ENCODE measurements at regions not wholly inside any gene's neighbourhood (a gene's known extent, or its start where the extent isn't known, plus 50 kb on each side); places are given as distances from the start of the nearest gene placed in this dataset.
"Not testable (repeated sequence)": the region's sequence is repeated elsewhere in the genome, so short reads cannot be mapped to it uniquely, and the experiment has no call there.

DNA sequence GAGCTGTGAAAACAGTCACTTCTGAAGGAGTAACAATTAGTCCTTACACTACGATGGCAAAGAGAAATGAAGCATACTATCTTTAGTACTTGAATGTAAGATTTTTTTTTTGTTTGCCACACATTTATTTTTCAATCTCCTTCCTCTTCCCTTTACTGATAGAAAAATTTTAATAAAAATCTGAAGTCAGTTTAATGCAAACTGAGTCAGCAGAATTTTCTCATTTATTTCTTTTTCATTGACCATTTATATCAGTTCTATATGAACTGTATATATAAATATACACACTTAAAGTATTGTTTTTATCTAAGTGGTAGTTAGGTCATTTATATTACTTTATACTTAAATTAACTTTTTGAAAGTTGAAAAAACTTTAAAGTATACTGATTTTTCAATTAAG lies 1009.1 kb upstream of the SPRY2 start:
- no peaks in the 10 kb centered on the region for H3K4me1 ChIP-seq (ENCODE audit: insufficient read depth, low read length)
- ChIA-PET CTCF (ENCODE audit: partially characterized antibody) (no interaction called here), POLR2A (ENCODE audit: partially characterized antibody) (no interaction called here)
- intact Hi-C loops (cut with micrococcal nuclease) = no loop called here
- no peak overlapping the region for H3K4me3 ChIP-seq (ENCODE audit: low read length in 2 of 2)
- Mint-ChIP-seq H3K36me3 (no peaks in the 10 kb centered on the region), H3K9me3 (peaks cover 0 to 4% (median 0%) of the 10 kb centered on the region in 8 donors), H3K4me1 (no peaks in the 10 kb centered on the region), H3K27ac (no peak overlapping the region), H3K4me3 (no peak overlapping the region), H3K27me3 (no peaks in the 10 kb centered on the region)
- no peak for DNase-seq
- H3K27ac ChIP-seq (ENCODE audit: low read depth, low read length) = no peak overlapping the region
- H3K36me3 ChIP-seq (ENCODE audit: insufficient read depth, low read length) = no peaks in the 10 kb centered on the region
- H3K27me3 ChIP-seq (ENCODE audit: insufficient read depth, low read length) = no peaks in the 10 kb centered on the region
- H3K9me3 ChIP-seq (ENCODE audit: control insufficient read depth in 1 of 2, low read length in 2 of 2) = no peaks in the 10 kb centered on the region

DNA sequence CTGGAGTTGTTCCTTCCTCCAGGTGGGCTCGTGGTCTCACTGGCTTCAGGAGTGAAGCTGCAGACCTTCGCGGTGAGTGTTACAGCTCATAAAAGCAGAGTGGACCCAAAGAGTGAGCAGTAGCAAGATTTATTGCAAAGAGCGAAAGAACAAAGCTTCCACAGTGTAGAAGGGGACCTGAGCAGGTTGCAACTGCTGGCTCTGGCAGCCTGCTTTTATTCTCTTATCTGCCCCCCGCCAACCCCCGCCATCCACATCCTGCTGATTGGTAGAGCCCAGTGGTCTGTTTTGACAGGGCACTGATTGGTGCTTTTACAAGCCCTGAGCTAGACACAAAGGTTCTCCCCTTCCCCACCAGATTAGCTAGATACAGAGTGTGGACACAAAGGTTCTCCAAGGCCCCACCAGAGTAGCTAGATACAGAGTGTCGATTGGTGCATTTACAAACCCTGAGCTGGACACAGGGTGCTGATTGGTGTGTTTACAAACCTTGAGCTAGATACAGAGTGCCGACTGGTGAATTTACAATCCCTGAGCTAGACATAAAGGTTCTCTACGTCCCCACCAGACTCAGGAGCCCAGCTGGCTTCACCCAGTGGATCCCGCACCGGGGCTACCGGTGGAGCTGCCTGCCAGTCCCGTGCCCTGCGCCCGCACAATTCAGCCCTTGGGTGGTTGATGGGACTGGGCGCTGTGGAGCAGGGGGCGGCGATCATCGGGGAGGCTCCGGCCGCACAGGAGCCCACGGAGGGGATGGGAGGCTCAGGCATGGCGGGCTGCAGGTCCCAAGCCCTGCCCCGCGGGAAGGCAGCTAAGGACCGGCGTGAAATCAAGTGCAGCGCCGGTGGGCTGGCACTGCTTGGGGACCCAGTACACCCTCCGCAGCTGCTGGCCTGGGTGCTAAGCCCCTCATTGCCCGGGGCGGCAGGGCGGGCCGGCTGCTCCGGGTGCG lies 999.5 kb upstream of the SPRY2 start:
- peaks cover 0 to 14% (median 8%) of the 10 kb centered on the region in 8 donors for H3K9me3 Mint-ChIP-seq
- H3K4me3 ChIP-seq (ENCODE audit: low read length in 2 of 2); H3K4me1 ChIP-seq (ENCODE audit: insufficient read depth, low read length); CTCF ChIA-PET (ENCODE audit: partially characterized antibody); H3K4me1 Mint-ChIP-seq; H3K36me3 Mint-ChIP-seq; H3K27ac ChIP-seq (ENCODE audit: low read depth, low read length); H3K4me3 Mint-ChIP-seq; POLR2A ChIA-PET (ENCODE audit: partially characterized antibody); H3K36me3 ChIP-seq (ENCODE audit: insufficient read depth, low read length); DNase-seq; H3K27me3 ChIP-seq (ENCODE audit: insufficient read depth, low read length); H3K27me3 Mint-ChIP-seq; intact Hi-C loops (cut with micrococcal nuclease); H3K27ac Mint-ChIP-seq; H3K9me3 ChIP-seq (ENCODE audit: control insufficient read depth in 1 of 2, low read length in 2 of 2): not testable (repeated sequence)

DNA sequence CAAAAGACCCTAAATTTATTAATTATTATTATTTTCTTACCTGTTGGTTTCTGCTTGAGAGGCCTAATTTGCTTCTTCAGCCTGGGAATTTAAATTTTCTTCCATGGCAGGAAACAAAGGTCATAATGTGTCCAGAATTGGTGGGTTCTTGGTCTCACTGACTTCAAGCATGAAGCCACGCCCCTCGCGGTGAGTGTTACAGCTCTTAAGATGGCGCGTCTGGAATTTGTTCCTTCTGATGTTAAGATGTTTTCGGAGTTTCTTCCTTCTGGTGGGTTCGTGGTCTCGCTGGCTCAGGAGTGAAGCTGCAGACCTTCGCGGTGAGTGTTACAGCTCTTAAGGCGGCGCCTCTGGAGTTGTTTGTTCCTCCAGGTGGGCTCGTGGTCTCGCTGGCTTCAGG lies 998.7 kb upstream of the SPRY2 start:
- CTCF ChIA-PET (ENCODE audit: partially characterized antibody); H3K4me3 ChIP-seq (ENCODE audit: low read length in 2 of 2); H3K36me3 ChIP-seq (ENCODE audit: insufficient read depth, low read length); H3K27ac ChIP-seq (ENCODE audit: low read depth, low read length); H3K4me1 ChIP-seq (ENCODE audit: insufficient read depth, low read length); H3K9me3 ChIP-seq (ENCODE audit: control insufficient read depth in 1 of 2, low read length in 2 of 2); H3K36me3 Mint-ChIP-seq; POLR2A ChIA-PET (ENCODE audit: partially characterized antibody); intact Hi-C loops (cut with micrococcal nuclease); H3K27ac Mint-ChIP-seq; H3K4me3 Mint-ChIP-seq; H3K27me3 Mint-ChIP-seq; H3K4me1 Mint-ChIP-seq; H3K27me3 ChIP-seq (ENCODE audit: insufficient read depth, low read length); DNase-seq: not testable (repeated sequence)
- peaks cover 0 to 15% (median 8%) of the 10 kb centered on the region in 8 donors for H3K9me3 Mint-ChIP-seq

DNA sequence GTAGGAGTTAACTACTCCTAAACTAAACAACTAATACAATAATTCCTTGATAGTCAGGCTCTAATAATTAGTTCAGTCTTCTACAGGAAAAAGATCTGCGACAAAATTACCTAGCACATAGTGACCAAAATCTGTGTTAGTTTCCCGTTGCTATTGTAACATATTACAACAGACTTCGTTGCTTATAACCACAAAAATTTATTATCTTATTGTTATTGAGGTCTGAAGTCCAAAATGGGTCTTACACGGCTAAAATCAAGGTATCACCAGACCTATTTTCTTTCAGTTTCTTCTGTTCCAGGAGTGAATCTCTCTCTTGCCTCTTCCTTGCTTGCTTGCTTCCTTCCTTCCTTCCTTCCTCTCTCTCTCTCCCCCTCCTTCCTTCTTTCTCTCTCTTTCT lies 993.6 kb upstream of the SPRY2 start:
- Mint-ChIP-seq H3K27me3 (no peaks in the 10 kb centered on the region), H3K4me1 (no peaks in the 10 kb centered on the region), H3K27ac (no peak overlapping the region), H3K36me3 (no peaks in the 10 kb centered on the region), H3K4me3 (no peak overlapping the region), H3K9me3 (peaks cover 0 to 7% (median 3%) of the 10 kb centered on the region in 8 donors)
- Histone ChIP-seq H3K4me3 (ENCODE audit: low read length in 2 of 2) (no peak overlapping the region), H3K27ac (ENCODE audit: low read depth, low read length) (no peak overlapping the region), H3K9me3 (ENCODE audit: control insufficient read depth in 1 of 2, low read length in 2 of 2) (no peaks in the 10 kb centered on the region), H3K27me3 (ENCODE audit: insufficient read depth, low read length) (no peaks in the 10 kb centered on the region), H3K36me3 (ENCODE audit: insufficient read depth, low read length) (no peaks in the 10 kb centered on the region), H3K4me1 (ENCODE audit: insufficient read depth, low read length) (no peaks in the 10 kb centered on the region)
- CTCF ChIA-PET (ENCODE audit: partially characterized antibody) = no interaction called here
- intact Hi-C loops (cut with micrococcal nuclease) = no loop called here
- no peak for DNase-seq
- POLR2A ChIA-PET (ENCODE audit: partially characterized antibody) = no interaction called here

DNA sequence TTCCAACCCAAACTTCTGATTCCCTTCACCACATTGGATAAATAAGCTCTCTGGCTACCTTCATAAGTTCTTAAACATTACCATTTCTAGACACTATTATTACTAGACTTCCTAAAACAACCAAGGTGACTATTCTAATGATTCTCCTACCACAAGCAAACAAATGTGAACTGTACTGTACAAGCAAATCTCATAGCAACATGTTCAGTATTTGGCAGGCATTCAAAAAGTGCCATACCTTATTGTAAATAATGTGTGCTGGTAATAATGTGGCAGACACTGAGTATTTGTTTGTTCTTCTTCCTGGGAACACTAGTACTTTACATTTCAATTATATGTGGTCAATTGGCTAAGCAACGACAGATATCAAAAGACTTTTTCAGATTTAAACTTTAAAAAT lies 986.0 kb upstream of the SPRY2 start:
- H3K4me1 ChIP-seq (ENCODE audit: insufficient read depth, low read length) = no peaks in the 10 kb centered on the region
- intact Hi-C loops (cut with micrococcal nuclease) = no loop called here
- Mint-ChIP-seq H3K36me3 (no peaks in the 10 kb centered on the region), H3K4me3 (no peak overlapping the region), H3K27ac (no peak overlapping the region), H3K27me3 (no peaks in the 10 kb centered on the region), H3K9me3 (peaks cover 0 to 13% (median 4%) of the 10 kb centered on the region in 8 donors), H3K4me1 (no peaks in the 10 kb centered on the region)
- no peaks in the 10 kb centered on the region for H3K36me3 ChIP-seq (ENCODE audit: insufficient read depth, low read length)
- no peaks in the 10 kb centered on the region for H3K27me3 ChIP-seq (ENCODE audit: insufficient read depth, low read length)
- POLR2A ChIA-PET (ENCODE audit: partially characterized antibody) = no interaction called here
- H3K27ac ChIP-seq (ENCODE audit: low read depth, low read length) = no peak overlapping the region
- H3K4me3 ChIP-seq (ENCODE audit: low read length in 2 of 2) = no peak overlapping the region
- no peaks in the 10 kb centered on the region for H3K9me3 ChIP-seq (ENCODE audit: control insufficient read depth in 1 of 2, low read length in 2 of 2)
- CTCF ChIA-PET (ENCODE audit: partially characterized antibody) = no interaction called here
- DNase-seq = no peak

DNA sequence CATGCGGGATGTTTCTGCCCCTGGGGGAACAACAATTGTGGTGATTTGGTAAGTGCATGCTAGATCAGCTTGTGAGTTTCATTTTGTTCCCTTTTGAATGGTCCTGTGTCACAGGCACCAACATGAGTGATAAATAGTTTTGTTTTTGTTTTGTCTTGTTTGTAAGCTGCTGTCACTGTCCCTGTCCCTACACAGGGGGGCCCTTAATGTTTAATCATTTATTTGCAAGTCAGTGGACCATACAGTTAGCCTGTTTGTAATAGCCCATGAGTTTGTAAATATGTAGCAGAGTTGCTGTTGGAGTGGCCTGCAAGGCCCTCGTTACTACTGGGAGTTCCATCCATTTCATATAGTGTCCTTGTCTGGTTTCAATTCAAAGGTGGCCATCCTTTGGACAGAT lies 979.6 kb upstream of the SPRY2 start:
- no peaks in the 10 kb centered on the region for H3K4me1 Mint-ChIP-seq
- Histone ChIP-seq H3K9me3 (ENCODE audit: control insufficient read depth in 1 of 2, low read length in 2 of 2) (no peaks in the 10 kb centered on the region), H3K36me3 (ENCODE audit: insufficient read depth, low read length) (no peaks in the 10 kb centered on the region), H3K4me1 (ENCODE audit: insufficient read depth, low read length) (no peaks in the 10 kb centered on the region), H3K27me3 (ENCODE audit: insufficient read depth, low read length) (no peaks in the 10 kb centered on the region), H3K4me3 (ENCODE audit: low read length in 2 of 2) (no peak overlapping the region), H3K27ac (ENCODE audit: low read depth, low read length) (no peak overlapping the region)
- H3K27me3 Mint-ChIP-seq = no peaks in the 10 kb centered on the region
- no peaks in the 10 kb centered on the region for H3K36me3 Mint-ChIP-seq
- intact Hi-C loops (cut with micrococcal nuclease) = no loop called here
- no peak overlapping the region for H3K4me3 Mint-ChIP-seq
- no peak for DNase-seq
- CTCF ChIA-PET (ENCODE audit: partially characterized antibody) = no interaction called here
- H3K9me3 Mint-ChIP-seq = peaks cover 0 to 13% (median 8%) of the 10 kb centered on the region in 8 donors
- H3K27ac Mint-ChIP-seq = no peak overlapping the region
- POLR2A ChIA-PET (ENCODE audit: partially characterized antibody) = no interaction called here

DNA sequence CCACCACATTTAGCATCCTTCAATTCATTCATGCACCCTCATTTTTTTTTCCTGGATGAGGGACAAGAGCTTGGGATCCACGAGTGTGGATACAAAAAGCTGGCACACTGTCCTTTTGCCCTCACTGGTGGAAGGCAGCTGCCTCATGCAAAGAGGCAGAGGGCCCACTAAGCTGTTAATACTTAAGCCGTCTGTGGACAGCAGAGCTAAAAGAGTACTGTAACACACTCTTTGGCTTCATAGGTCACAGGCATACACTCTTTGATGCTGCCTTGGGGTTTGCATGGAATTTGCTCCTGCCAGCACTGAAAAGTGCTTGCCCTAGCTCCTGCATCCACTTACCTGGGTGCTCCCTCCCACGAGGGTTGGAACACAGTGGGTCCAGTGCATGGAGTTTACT lies 978.4 kb upstream of the SPRY2 start:
- peaks cover 0 to 13% (median 7%) of the 10 kb centered on the region in 8 donors for H3K9me3 Mint-ChIP-seq
- CTCF ChIA-PET (ENCODE audit: partially characterized antibody) = interaction anchor here (0.7 kb wide), 1 partner anchor 10 kb away, joined by 3 read pairs; no protein-coding TSS in a partner anchor

More for the DNA sequence above, 978.4 kb upstream of the SPRY2 start:
- no peak overlapping the region for H3K4me3 ChIP-seq (ENCODE audit: low read length in 2 of 2)
- POLR2A ChIA-PET (ENCODE audit: partially characterized antibody) = no interaction called here
- no peak overlapping the region for H3K27ac Mint-ChIP-seq
- no peaks in the 10 kb centered on the region for H3K4me1 Mint-ChIP-seq
- no peaks in the 10 kb centered on the region for H3K27me3 ChIP-seq (ENCODE audit: insufficient read depth, low read length)
- no peaks in the 10 kb centered on the region for H3K9me3 ChIP-seq (ENCODE audit: control insufficient read depth in 1 of 2, low read length in 2 of 2)
- no peaks in the 10 kb centered on the region for H3K4me1 ChIP-seq (ENCODE audit: insufficient read depth, low read length)
- H3K27me3 Mint-ChIP-seq = no peaks in the 10 kb centered on the region
- intact Hi-C loops (cut with micrococcal nuclease) = no loop called here
- no peak for DNase-seq
- no peaks in the 10 kb centered on the region for H3K36me3 Mint-ChIP-seq
- no peaks in the 10 kb centered on the region for H3K36me3 ChIP-seq (ENCODE audit: insufficient read depth, low read length)
- no peak overlapping the region for H3K27ac ChIP-seq (ENCODE audit: low read depth, low read length)
- no peak overlapping the region for H3K4me3 Mint-ChIP-seq

Measured in CD4-positive, alpha-beta memory T cell (primary cell).